NOMO-1 (cell line): ENCODE measurements at regions not wholly inside any gene's neighbourhood (a gene's known extent, or its start where the extent isn't known, plus 50 kb on each side); places are given as distances from the start of the nearest gene placed in this dataset.
"Not testable (repeated sequence)": the region's sequence is repeated elsewhere in the genome, so short reads cannot be mapped to it uniquely, and the experiment has no call there.

ENCODE experiments used
- DNase-seq, 2 experiments: peaks; one replicate each; lab custom pipeline; 2025; ENCODE audit not compliant: unreplicated experiment in 2 of 2; lab: John Stamatoyannopoulos, UW

GRCh38 chr4:138456349-138456748 is 214.2 kb upstream of the SLC7A11 start:
- not testable (repeated sequence) for DNase-seq

- DNase-seq, result no peak
Measured at GRCh38 chr4:138455097-138455496, 212.9 kb upstream of the SLC7A11 start.

- DNase-seq, result peak; percentile 64 to 72
Measured at GRCh38 chr4:138452826-138453225, 210.7 kb upstream of the SLC7A11 start.

GRCh38 chr4:138451276-138451663 is 209.1 kb upstream of the SLC7A11 start:
- DNase-seq, result no peak

GRCh38 chr4:138450546-138451275 is 208.6 kb upstream of the SLC7A11 start:
- no peak for DNase-seq

GRCh38 chr4:138449938-138450337 is 207.8 kb upstream of the SLC7A11 start:
- DNase-seq, result no peak

GRCh38 chr4:138448169-138448568 is 206.0 kb upstream of the SLC7A11 start:
- DNase-seq, result no peak

GRCh38 chr4:138446456-138446855 is 204.3 kb upstream of the SLC7A11 start:
- no peak for DNase-seq

- no peak for DNase-seq
Measured at GRCh38 chr4:138445098-138445497, 202.9 kb upstream of the SLC7A11 start.

- DNase-seq, result no peak
Measured at GRCh38 chr4:138444260-138444659, 202.1 kb upstream of the SLC7A11 start.

GRCh38 chr4:138439143-138439581 is 197.0 kb upstream of the SLC7A11 start:
- DNase-seq, result peak; percentile 33 to 35

- no peak for DNase-seq
Measured at GRCh38 chr4:138438608-138439007, 196.5 kb upstream of the SLC7A11 start.

- no peak for DNase-seq
Measured at GRCh38 chr4:138437263-138437851, 195.2 kb upstream of the SLC7A11 start.

GRCh38 chr4:138435733-138436132 is 193.6 kb upstream of the SLC7A11 start:
- DNase-seq, result not testable (repeated sequence)

GRCh38 chr4:138435046-138435445 is 192.9 kb upstream of the SLC7A11 start:
- peak; percentile 39 to 45 for DNase-seq

GRCh38 chr4:138428611-138429010 is 186.5 kb upstream of the SLC7A11 start:
- no peak for DNase-seq

GRCh38 chr4:138426786-138427185 is 184.6 kb upstream of the SLC7A11 start:
- DNase-seq, result no peak

- DNase-seq, result no peak
Measured at GRCh38 chr4:138420471-138420870, 178.3 kb upstream of the SLC7A11 start.

GRCh38 chr4:138414202-138414601 is 172.1 kb upstream of the SLC7A11 start:
- DNase-seq, result peak in 1 of 2 experiments; percentile 32

- DNase-seq, result no peak
Measured at GRCh38 chr4:138413273-138413672, 171.1 kb upstream of the SLC7A11 start.

GRCh38 chr4:138412847-138413246 is 170.7 kb upstream of the SLC7A11 start:
- no peak for DNase-seq

- DNase-seq, result no peak
Measured at GRCh38 chr4:138410266-138410665, 168.1 kb upstream of the SLC7A11 start.
